Neural progenitor cell (in vitro differentiated cells): ENCODE measurements at regions not wholly inside any gene's neighbourhood (a gene's known extent, or its start where the extent isn't known, plus 50 kb on each side); places are given as distances from the start of the nearest gene placed in this dataset.

Source experiments
- CTCF ChIP-seq: fragments of 200-600 bp; sonication (generic); IDR thresholded peaks from 2 replicates; pipeline ENCODE4 v1.5.1; 2017; ENCODE audit warnings: antibody characterized with exemption, mild to moderate bottlenecking
- EZH2 ChIP-seq: fragments of 200-600 bp; sonication (generic); IDR thresholded peaks from 2 replicates; pipeline ENCODE4 v1.6.1; 2017; ENCODE audit warnings: antibody characterized with exemption, mild to moderate bottlenecking, moderate library complexity
- EZH2phosphoT487 ChIP-seq: fragments of 200-600 bp; sonication (generic); IDR thresholded peaks from 2 replicates; pipeline ENCODE4 v1.6.1; 2017; ENCODE audit warnings: antibody characterized with exemption

GRCh38 chr9:107744873-107745272 is 255.3 kb upstream of the KLF4 start:
- TF ChIP-seq CTCF: no peak
- TF ChIP-seq EZH2phosphoT487: no peak
- TF ChIP-seq EZH2: no peak
